ENCODE measurements at regions not wholly inside any gene's neighbourhood (a gene's known extent, or its start where the extent isn't known, plus 50 kb on each side); places are given as distances from the start of the nearest gene placed in this dataset.

DNA sequence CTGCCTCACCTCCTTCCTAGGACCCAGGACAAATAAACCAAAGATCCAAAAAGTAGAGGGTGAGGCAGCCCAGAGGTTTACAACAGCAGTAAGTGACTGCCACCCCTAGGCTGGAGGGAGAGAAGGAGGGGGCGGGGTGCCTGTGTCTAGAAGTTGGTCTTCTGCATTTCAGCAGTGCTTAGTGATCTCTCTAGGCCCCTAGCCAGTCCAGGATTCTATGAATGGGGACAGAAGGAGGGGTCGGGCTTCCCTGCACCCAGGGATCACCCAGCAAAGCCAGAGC is 62.8 kb upstream of the KDM7A start:
- H3K4me3 ChIP-seq (ENCODE audit: low read depth, low read length) = no peak overlapping the region
- no peak for TF ChIP-seq CTCF (conservative IDR thresholded peaks at IDR 0.05; ENCODE audit: low read depth, low read length)
- no peak for DNase-seq (ENCODE audit: low read depth)

GRCh38 chr7:140238778-140239652 is 62.2 kb upstream of the KDM7A start:
- H3K4me3 ChIP-seq (ENCODE audit: low read depth, low read length) = no peak overlapping the region
- TF ChIP-seq CTCF (conservative IDR thresholded peaks at IDR 0.05; ENCODE audit: low read depth, low read length) = no peak
- no peak for DNase-seq (ENCODE audit: low read depth)

DNA sequence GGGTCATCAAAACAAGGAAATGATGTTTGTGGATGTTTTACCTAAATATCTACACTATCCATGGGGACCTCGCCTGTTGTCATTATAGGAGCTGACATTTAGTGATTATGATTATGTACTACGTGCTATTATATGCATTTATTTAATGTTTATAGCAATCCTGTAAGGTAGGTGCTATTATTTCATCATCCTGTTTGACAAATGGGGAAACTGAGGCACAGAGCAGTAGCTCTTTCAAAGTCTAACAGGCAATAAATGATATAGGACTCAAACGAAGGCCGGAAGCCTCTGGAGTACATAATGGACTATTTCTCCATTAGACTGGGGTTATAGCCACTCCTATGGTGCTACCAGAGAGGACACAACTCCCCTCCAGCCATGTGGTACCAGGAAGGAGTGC is 60.6 kb upstream of the KDM7A start:
- TF ChIP-seq CTCF (conservative IDR thresholded peaks at IDR 0.05; ENCODE audit: low read depth, low read length) = no peak
- H3K4me3 ChIP-seq (ENCODE audit: low read depth, low read length) = no peak overlapping the region
- no peak for DNase-seq (ENCODE audit: low read depth)

- TF ChIP-seq CTCF (conservative IDR thresholded peaks at IDR 0.05; ENCODE audit: low read depth, low read length) = no peak
- H3K4me3 ChIP-seq (ENCODE audit: low read depth, low read length) = no peak overlapping the region
- DNase-seq (ENCODE audit: low read depth) = no peak
Observed at GRCh38 chr7:140236626-140237025, 59.8 kb upstream of the KDM7A start.

DNA sequence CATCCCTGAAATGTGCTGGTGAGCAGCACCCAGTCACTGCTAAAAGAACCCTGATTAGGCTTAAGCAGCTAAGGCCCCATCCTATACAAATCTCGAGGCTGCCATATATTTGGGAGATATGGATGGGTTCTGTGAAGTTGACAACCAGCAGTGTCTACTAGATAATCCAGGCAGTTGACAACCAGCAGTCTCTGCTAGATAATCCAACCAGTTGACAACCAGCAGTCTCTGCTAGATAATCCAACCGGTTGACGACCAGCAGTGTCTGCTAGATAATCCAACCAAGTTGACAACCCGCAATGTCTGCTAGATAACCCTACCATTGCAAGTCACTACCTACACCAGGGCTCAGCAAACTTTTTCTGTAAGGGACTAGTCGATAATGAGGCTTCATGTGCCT is 58.3 kb upstream of the KDM7A start:
- no peak overlapping the region for H3K4me3 ChIP-seq (ENCODE audit: low read depth, low read length)
- no peak for TF ChIP-seq CTCF (conservative IDR thresholded peaks at IDR 0.05; ENCODE audit: low read depth, low read length)
- DNase-seq (ENCODE audit: low read depth) = no peak

DNA sequence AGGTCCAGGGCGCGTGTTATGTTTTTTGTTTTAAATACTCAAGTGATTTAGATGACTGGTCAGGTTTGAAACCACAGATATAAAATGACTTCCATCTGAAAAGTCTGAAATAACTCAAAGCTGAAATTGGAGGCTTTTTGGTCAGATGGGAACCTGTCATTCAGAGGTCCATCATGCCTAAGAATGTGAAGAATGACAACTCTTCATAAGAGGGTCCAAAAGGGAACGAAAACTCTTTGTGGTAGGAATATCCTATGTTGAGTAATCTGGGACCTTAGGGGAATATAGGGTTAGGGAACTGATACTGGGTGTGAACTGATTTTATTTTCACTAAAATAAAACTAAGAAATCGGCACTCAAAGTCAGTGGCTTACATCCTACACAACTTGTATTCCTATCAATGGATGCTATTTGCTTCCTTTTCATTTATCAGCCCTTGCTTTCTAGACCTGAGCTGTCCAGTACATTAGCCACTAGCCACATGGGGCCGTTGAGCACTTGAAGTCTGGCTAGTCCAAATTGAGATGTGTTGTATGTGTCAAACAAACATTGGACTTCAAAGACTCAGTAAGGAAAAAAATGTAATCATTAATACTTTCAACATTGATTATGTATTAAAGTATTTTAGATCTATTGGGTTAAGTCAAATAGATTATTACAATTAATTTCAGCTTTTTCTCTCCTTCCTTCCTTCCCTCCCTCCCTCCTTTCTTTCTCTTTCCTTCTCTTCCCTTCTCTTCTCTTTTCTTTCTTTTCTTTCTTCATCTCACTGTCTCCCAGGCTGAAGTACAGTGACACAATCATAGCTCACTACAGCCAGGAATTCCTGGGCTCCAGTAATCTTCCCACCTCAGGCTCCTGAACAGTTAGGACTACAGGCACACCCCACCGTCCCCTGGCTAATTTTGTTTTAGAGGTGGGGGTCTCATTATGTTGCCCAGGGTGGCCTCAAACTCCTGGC is 56.5 kb upstream of the KDM7A start:
- no peak for DNase-seq (ENCODE audit: low read depth)
- H3K4me3 ChIP-seq (ENCODE audit: low read depth, low read length) = no peak overlapping the region
- no peak for TF ChIP-seq CTCF (conservative IDR thresholded peaks at IDR 0.05; ENCODE audit: low read depth, low read length)
